ENCODE measurements at regions not wholly inside any gene's neighbourhood (a gene's known extent, or its start where the extent isn't known, plus 50 kb on each side); places are given as distances from the start of the nearest gene placed in this dataset.

DNA sequence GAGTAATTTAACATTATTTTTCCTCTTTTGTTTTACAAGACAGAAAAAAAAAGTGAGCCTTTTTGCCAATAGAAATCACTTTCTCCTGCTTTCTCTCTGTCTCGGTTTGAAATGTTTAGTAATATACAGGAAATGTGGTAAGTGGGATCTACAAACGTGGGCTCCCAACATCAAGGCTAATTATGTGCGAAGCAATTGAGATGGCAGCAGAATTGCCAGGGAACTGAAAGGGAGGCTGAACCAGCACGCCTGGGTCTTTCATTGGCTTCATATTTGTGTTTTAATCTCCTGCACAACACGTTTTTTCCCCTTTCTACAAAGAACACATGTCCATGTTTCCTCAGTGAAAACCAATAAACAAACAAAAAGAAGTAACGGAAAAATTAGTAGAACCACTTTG, 743.9 kb upstream of the SOX9 start:
- DNase-seq (ENCODE audit: low read depth, low spot score) (no peak), FAIRE-seq (no peak)
- TF ChIP-seq POLR2AphosphoS5 (IDR thresholded peaks at IDR 0.05; ENCODE audit: insufficient read depth, low read depth, low read length) (no peak), JUN (IDR thresholded peaks at IDR 0.05; ENCODE audit: borderline replicate concordance, insufficient read depth, insufficient read length, low read depth) (no peak), MYC (IDR thresholded peaks at IDR 0.05; ENCODE audit: low read depth, low read length) (no peak), FOS (IDR thresholded peaks at IDR 0.05; ENCODE audit: borderline replicate concordance, insufficient read depth, low read length) (no peak)
- TF ChIP-seq, protein P1, sequence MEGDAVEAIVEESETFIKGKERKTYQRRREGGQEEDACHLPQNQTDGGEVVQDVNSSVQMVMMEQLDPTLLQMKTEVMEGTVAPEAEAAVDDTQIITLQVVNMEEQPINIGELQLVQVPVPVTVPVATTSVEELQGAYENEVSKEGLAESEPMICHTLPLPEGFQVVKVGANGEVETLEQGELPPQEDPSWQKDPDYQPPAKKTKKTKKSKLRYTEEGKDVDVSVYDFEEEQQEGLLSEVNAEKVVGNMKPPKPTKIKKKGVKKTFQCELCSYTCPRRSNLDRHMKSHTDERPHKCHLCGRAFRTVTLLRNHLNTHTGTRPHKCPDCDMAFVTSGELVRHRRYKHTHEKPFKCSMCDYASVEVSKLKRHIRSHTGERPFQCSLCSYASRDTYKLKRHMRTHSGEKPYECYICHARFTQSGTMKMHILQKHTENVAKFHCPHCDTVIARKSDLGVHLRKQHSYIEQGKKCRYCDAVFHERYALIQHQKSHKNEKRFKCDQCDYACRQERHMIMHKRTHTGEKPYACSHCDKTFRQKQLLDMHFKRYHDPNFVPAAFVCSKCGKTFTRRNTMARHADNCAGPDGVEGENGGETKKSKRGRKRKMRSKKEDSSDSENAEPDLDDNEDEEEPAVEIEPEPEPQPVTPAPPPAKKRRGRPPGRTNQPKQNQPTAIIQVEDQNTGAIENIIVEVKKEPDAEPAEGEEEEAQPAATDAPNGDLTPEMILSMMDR (IDR thresholded peaks at IDR 0.05; ENCODE audit: extremely low read depth in 1 of 2, insufficient read depth in 1 of 2, low read depth in 1 of 2, low read length in 2 of 2) = no peak
- H3K9me1 ChIP-seq (replicated peaks; ENCODE audit: control insufficient read depth, extremely low read depth, insufficient read depth, low read length) = no peaks in the 10 kb centered on the region
- H3K9ac ChIP-seq (replicated peaks; ENCODE audit: extremely low read depth, insufficient read depth, low read length) = no peak overlapping the region
- H3K9me3 ChIP-seq (replicated peaks; ENCODE audit: control insufficient read depth, insufficient read depth, low read length) = peaks cover 2% of the 10 kb centered on the region
- H3K4me2 ChIP-seq (ENCODE audit: insufficient read depth, low read length) = no peak overlapping the region
- ChIA-PET POLR2A (no interaction called here), CTCF (no interaction called here)
- no peaks in the 10 kb centered on the region for H4K20me1 ChIP-seq (replicated peaks; ENCODE audit: control insufficient read depth, extremely low read depth, insufficient read depth, low read length)
- H3K27ac ChIP-seq (ENCODE audit: insufficient read depth, low read depth, low read length) = no peak overlapping the region
- H3K4me3 ChIP-seq (replicated peaks in 1 of 3; ENCODE audit: insufficient read depth in 1 of 3, low read depth in 1 of 3, low read length in 3 of 3) = no peak overlapping the region
- no TSS peak for BruUV-seq (replicated peaks)
- no peaks in the 10 kb centered on the region for H3K4me1 ChIP-seq (ENCODE audit: control insufficient read depth, extremely low read depth, insufficient read depth, low read length)
- H3K79me2 ChIP-seq (ENCODE audit: control insufficient read depth, insufficient read depth, low read length) = no peaks in the 10 kb centered on the region
- dilution Hi-C loops (cut with MboI; ENCODE audit: extremely low pct_ligation_motif_present, low sequenced_read_pairs) (no loop called here), intact Hi-C loops (cut with micrococcal nuclease) (no loop called here)
- H2AFZ ChIP-seq (ENCODE audit: low read depth, low read length) = no peak overlapping the region
- H3K36me3 ChIP-seq (ENCODE audit: control insufficient read depth in 2 of 2, extremely low read depth in 1 of 2, insufficient read depth in 2 of 2, low read length in 2 of 2) = no peaks in the 10 kb centered on the region
- H3K27me3 ChIP-seq (ENCODE audit: control insufficient read depth in 2 of 2, insufficient read depth in 2 of 2, low read length in 2 of 2) = no peaks in the 10 kb centered on the region

DNA sequence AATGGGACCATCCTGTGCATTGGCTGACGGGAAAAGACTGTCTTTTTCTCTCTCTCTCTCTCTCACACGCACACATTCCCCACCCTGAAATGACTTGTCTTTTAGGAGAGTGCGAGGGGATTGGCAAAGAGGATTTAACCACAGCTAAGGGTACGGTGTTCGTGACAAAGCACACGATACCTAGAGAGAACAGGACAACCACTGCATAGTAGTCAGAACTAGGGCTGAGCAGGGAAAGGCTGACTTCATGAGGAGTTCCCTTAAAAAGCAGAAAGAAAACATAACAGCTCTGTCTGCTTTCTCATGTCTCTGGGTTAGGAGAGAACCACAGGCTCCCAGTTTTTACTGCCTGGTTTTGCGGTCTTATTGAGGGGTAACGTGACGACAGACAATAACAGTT, 742.8 kb upstream of the SOX9 start:
- no peak overlapping the region for H3K4me3 ChIP-seq (replicated peaks in 1 of 3; ENCODE audit: insufficient read depth in 1 of 3, low read depth in 1 of 3, low read length in 3 of 3)
- ChIA-PET CTCF (no interaction called here), POLR2A (no interaction called here)
- FAIRE-seq (no peak), DNase-seq (ENCODE audit: low read depth, low spot score) (no peak)
- H3K4me1 ChIP-seq (ENCODE audit: control insufficient read depth, extremely low read depth, insufficient read depth, low read length) = no peaks in the 10 kb centered on the region
- no peak overlapping the region for H3K27ac ChIP-seq (ENCODE audit: insufficient read depth, low read depth, low read length)
- dilution Hi-C loops (cut with MboI; ENCODE audit: extremely low pct_ligation_motif_present, low sequenced_read_pairs) = no loop called here
- H3K27me3 ChIP-seq (ENCODE audit: control insufficient read depth in 2 of 2, insufficient read depth in 2 of 2, low read length in 2 of 2) = no peaks in the 10 kb centered on the region
- peaks cover 2% of the 10 kb centered on the region for H3K9me3 ChIP-seq (replicated peaks; ENCODE audit: control insufficient read depth, insufficient read depth, low read length)
- no peaks in the 10 kb centered on the region for H4K20me1 ChIP-seq (replicated peaks; ENCODE audit: control insufficient read depth, extremely low read depth, insufficient read depth, low read length)
- no peaks in the 10 kb centered on the region for H3K79me2 ChIP-seq (ENCODE audit: control insufficient read depth, insufficient read depth, low read length)
- no peaks in the 10 kb centered on the region for H3K36me3 ChIP-seq (ENCODE audit: control insufficient read depth in 2 of 2, extremely low read depth in 1 of 2, insufficient read depth in 2 of 2, low read length in 2 of 2)
- intact Hi-C loops (cut with micrococcal nuclease) = no loop called here
- no peak overlapping the region for H2AFZ ChIP-seq (ENCODE audit: low read depth, low read length)
- TF ChIP-seq POLR2A (IDR thresholded peaks at IDR 0.05; ENCODE audit: low read depth, low read length) (no peak), MYC (IDR thresholded peaks at IDR 0.05; ENCODE audit: low read depth, low read length) (no peak), JUN (IDR thresholded peaks at IDR 0.05; ENCODE audit: borderline replicate concordance, insufficient read depth, insufficient read length, low read depth) (no peak), POLR2AphosphoS5 (IDR thresholded peaks at IDR 0.05; ENCODE audit: insufficient read depth, low read depth, low read length) (no peak), EZH2 (IDR thresholded peaks at IDR 0.05; ENCODE audit: borderline replicate concordance, low read depth, low read length, severe bottlenecking) (no peak), FOS (IDR thresholded peaks at IDR 0.05; ENCODE audit: borderline replicate concordance, insufficient read depth, low read length) (no peak), GATA2 (IDR thresholded peaks at IDR 0.05; ENCODE audit: insufficient read depth, insufficient read length, low read depth, low read length) (no peak)
- TF ChIP-seq, protein P1 (IDR thresholded peaks at IDR 0.05; ENCODE audit: extremely low read depth in 1 of 2, insufficient read depth in 1 of 2, low read depth in 1 of 2, low read length in 2 of 2) = no peak
- TF ChIP-seq, protein P2, sequence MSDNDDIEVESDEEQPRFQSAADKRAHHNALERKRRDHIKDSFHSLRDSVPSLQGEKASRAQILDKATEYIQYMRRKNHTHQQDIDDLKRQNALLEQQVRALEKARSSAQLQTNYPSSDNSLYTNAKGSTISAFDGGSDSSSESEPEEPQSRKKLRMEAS (IDR thresholded peaks at IDR 0.05; ENCODE audit: insufficient read depth, insufficient read length) = no peak
- no TSS peak for BruUV-seq (replicated peaks)
- H3K9me1 ChIP-seq (replicated peaks; ENCODE audit: control insufficient read depth, extremely low read depth, insufficient read depth, low read length) = no peaks in the 10 kb centered on the region
- H3K9ac ChIP-seq (replicated peaks; ENCODE audit: extremely low read depth, insufficient read depth, low read length) = no peak overlapping the region
- no peak overlapping the region for H3K4me2 ChIP-seq (ENCODE audit: insufficient read depth, low read length)

Data from endothelial cell of umbilical vein (primary cell).